GM12864 (cell line): ENCODE measurements at regions not wholly inside any gene's neighbourhood (a gene's known extent, or its start where the extent isn't known, plus 50 kb on each side); places are given as distances from the start of the nearest gene placed in this dataset.

Experiments
- DNase-seq: peaks from one replicate; pipeline ENCODE4 v3.0.0-alpha.2; 2011; ENCODE audit warnings: low read depth
- H3K4me3 ChIP-seq: 2 replicates; pipeline ENCODE4 v1.5.1; 2011; ENCODE audit warnings: mild to moderate bottlenecking, low read depth, low read length, control low read depth
- TF ChIP-seq, protein P1 (sequence below): IDR thresholded peaks from 2 replicates; pipeline ENCODE4 v1.5.1; 2011; ENCODE audit warnings: low read depth, mild to moderate bottlenecking, moderate library complexity, low read length, control low read depth, inconsistent platforms; ENCODE audit errors: missing control alignments

DNA sequence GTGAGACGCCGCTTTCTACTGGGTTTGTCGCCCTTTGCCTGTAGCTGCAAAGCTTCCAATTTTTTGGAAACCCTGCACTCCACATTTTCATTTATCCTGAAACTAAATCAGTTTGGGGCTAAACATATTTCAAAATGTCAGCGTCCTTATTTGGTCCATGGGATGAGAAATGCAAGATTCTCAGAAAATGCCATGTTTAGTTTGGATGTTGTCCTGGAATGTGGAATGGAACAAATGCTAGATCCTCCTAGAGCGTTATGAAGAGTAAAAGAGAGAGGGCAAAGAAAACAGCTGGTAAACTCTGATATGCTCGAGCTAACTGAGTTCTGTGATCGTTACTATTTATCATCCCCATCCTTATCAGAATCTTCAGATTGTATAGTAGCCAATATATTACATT lies 236.9 kb downstream of the KLF6 start:
- TF ChIP-seq, protein P1, sequence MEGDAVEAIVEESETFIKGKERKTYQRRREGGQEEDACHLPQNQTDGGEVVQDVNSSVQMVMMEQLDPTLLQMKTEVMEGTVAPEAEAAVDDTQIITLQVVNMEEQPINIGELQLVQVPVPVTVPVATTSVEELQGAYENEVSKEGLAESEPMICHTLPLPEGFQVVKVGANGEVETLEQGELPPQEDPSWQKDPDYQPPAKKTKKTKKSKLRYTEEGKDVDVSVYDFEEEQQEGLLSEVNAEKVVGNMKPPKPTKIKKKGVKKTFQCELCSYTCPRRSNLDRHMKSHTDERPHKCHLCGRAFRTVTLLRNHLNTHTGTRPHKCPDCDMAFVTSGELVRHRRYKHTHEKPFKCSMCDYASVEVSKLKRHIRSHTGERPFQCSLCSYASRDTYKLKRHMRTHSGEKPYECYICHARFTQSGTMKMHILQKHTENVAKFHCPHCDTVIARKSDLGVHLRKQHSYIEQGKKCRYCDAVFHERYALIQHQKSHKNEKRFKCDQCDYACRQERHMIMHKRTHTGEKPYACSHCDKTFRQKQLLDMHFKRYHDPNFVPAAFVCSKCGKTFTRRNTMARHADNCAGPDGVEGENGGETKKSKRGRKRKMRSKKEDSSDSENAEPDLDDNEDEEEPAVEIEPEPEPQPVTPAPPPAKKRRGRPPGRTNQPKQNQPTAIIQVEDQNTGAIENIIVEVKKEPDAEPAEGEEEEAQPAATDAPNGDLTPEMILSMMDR = no peak
- no peak for DNase-seq
- no peak overlapping the region for H3K4me3 ChIP-seq

DNA sequence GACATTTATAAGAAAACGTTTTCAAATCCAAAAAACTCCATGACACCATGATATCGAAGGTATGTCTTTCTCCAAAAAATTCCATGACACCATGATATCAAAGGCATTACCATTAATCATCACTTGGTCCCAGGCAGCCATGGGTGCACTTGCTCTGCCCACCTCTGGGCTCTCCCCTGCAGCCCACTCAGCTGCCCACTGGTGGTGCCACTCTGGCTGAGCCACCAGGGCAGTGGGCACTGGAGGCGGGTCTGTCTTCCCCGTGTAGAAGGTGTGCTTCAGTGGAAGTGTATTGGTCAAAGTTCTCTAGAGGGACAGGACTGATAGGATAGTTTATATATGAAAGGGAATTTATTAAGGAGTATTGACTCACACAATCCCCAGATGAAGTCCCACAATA lies 240.4 kb downstream of the KLF6 start:
- no peak overlapping the region for H3K4me3 ChIP-seq
- DNase-seq = no peak
- TF ChIP-seq, protein P1 = no peak

DNA sequence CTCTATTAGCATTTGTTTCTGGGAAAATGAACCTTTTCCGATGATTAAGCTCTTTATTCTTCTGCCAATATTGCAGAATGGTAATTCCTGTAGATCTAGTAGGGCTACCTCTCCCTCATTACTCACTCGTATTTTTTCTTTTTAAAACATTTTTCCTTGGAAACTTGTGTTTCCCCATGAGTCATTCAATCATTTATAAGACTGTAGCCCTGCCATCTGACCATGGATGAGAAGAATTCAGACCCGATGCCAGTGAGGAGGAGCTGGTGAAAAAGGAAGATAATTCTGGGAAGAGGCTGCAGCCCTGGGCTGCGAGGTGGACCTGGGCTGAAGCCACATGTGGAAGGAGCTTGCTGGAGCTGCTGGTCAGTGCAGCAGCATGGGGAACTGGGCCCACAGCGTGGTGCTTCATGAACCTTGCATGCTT lies 242.8 kb downstream of the KLF6 start:
- TF ChIP-seq, protein P1 = no peak
- H3K4me3 ChIP-seq = no peak overlapping the region
- no peak for DNase-seq

DNA sequence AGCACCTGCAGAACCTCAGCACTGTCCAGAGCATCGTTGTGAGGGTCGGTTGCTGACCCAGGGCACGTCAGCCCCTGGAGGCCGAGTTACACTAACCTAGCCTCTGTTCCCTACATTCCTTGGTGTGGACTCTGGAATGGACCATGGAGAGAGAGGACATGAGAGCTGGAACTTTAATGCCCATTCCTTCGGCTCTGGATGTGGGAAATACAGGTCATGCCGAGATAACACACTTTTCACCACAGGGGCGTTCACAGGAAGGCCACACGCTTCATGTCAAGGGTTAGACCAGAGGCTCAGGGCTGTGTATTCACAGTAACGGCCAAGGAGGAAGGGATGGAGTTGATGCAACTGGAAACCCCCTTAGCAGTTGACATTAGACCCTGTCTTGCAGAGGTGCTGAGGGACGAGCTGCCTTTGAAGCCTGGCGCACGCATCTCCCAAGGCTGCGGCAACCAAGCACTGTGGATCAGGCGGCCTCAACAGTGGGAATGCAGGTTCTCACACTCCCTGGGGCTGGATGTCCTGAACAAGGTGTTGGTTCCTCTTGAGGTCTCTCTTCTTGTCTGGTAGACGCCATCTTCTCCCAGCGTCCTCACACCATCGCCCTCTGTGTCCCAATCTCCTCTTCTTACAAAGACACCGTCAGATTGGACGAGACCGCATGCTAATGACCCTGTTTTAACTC lies 245.2 kb downstream of the KLF6 start:
- H3K4me3 ChIP-seq = no peak overlapping the region
- TF ChIP-seq, protein P1 = no peak
- DNase-seq = no peak

DNA sequence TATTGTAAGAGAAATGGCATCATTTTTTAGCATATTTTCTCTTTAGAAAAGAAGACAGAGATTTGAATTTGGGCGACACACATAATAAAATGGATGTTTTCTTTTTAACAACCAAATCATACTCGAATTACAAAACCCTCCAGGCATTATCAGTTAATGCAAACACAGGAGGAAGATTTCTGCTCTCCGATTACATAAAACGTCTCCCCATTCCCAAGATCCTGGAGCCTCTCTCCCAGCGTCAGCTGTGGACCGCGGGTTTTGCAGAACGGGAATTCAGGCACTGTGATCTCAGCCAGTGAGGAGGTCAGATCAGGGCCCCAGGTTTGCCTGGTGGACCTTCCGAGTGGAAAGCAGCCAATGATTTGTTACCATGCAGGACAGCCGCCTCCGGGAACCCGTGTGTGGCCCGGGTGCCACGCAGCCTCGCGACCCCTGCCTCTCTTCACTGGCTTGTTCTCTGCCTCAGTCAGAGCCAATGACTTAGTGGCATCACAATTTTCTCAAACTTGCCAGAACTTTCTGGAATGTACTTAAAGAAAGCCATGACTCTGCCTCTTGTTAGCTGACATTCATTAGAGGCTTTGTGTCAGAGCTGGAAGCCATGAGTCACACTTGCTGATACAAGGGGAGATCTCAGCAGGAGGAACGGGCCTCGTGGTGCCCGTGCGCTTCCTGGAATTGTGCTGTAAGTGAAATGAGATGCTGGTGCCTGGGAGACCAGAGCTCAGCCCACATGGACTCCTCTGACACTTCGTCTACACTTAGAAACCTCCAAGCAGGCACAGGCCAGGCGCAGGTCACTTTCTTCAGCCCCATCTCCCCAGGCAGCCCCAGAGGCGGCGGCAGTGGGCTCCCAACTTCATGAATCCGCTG lies 246.1 kb downstream of the KLF6 start:
- DNase-seq = no peak
- no peak overlapping the region for H3K4me3 ChIP-seq
- TF ChIP-seq, protein P1 = no peak

DNA sequence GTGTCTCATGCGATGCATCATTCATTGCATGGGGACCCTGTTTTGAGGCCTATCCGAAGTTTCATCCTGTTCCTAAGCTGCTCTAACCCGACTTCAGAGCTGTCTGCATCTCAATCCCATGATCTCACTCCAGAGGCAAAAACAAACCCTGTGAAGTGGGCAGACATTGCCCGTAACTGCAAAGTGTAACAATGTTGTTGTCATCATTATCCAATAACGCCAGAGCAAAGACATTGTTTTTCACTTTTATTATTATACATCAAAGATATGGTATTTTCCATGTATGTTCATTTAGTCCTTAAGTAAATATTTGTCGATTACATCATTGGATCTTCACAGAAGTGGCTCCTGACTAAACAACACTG lies 246.7 kb downstream of the KLF6 start:
- no peak overlapping the region for H3K4me3 ChIP-seq
- TF ChIP-seq, protein P1 = no peak
- no peak for DNase-seq
